ENCODE measurements at regions not wholly inside any gene's neighbourhood (a gene's known extent, or its start where the extent isn't known, plus 50 kb on each side); places are given as distances from the start of the nearest gene placed in this dataset.

DNA sequence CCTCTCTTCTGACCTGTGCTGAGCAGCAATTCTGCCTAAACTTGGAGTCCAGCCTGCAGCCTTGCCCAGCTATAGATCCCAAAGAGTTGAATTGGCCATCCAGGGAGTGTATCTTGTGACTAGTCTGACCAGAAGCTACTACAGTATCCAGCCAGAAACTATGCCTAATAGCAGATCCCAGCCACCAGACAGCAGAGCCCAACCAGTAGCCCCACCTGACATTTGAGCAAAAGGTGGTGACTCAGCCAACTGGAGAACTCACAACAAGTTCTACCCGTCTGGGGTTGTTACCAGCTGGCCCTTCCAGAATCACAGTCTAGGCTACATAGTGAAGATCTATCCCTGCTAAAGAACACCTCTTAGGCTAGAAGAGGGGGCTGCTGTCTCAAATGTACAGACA is 315.0 kb downstream of the CRPPA start:
- no peak overlapping the region for H3K9ac ChIP-seq (ENCODE audit: low read depth in 1 of 2, low read length in 2 of 2)
- H3K9me3 ChIP-seq (ENCODE audit: control insufficient read depth in 2 of 2, low read length in 2 of 2) = peaks cover 6 to 8% of the 10 kb centered on the region in 2 donors
- H3K4me3 ChIP-seq (ENCODE audit: low read length in 2 of 2) = no peak overlapping the region
- H3K27ac ChIP-seq (ENCODE audit: low read depth in 2 of 2, low read length in 2 of 2) = no peak overlapping the region
- H3K4me1 ChIP-seq (ENCODE audit: control insufficient read depth in 2 of 2, insufficient read depth in 2 of 2, low read length in 2 of 2) = no peaks in the 10 kb centered on the region
- H3K27me3 ChIP-seq (ENCODE audit: control insufficient read depth in 2 of 2, insufficient read depth in 2 of 2, low read length in 2 of 2) = no peaks in the 10 kb centered on the region
- no peaks in the 10 kb centered on the region for H3K36me3 ChIP-seq (ENCODE audit: control insufficient read depth in 2 of 2, insufficient read depth in 2 of 2, low read length in 2 of 2)

DNA sequence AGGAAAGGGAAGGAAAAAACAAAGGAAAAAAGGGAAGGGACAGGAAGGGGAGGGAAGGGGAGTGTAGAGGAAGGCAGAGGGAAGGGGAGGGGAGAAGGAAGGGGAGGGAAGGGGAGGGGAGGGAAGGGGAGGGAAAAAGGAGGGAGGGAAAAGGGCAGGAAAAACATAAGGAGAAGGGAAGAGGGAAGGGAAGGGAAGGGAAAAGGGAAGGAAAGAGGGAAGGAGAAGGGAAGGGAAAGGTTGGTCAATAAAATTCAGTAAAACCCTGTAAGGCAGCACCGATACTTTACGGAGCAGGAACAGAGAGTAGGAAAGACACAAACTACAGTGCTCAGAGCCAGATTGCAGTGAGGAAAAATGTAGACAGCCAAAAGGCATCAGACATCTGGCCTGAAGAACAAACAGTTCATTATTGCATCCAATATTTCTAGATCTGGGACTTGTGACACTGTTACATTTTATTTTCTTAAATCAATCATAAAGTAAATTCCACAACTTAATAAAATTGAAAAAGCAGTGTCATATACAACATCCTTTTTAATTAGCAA is 322.0 kb downstream of the CRPPA start:
- Histone ChIP-seq H3K4me3 (ENCODE audit: low read length in 2 of 2) (no peak overlapping the region), H3K4me1 (ENCODE audit: control insufficient read depth in 2 of 2, insufficient read depth in 2 of 2, low read length in 2 of 2) (no peaks in the 10 kb centered on the region), H3K9me3 (ENCODE audit: control insufficient read depth in 2 of 2, low read length in 2 of 2) (no peaks in the 10 kb centered on the region), H3K27ac (ENCODE audit: low read depth in 2 of 2, low read length in 2 of 2) (no peak overlapping the region), H3K36me3 (ENCODE audit: control insufficient read depth in 2 of 2, insufficient read depth in 2 of 2, low read length in 2 of 2) (no peaks in the 10 kb centered on the region), H3K27me3 (ENCODE audit: control insufficient read depth in 2 of 2, insufficient read depth in 2 of 2, low read length in 2 of 2) (no peaks in the 10 kb centered on the region), H3K9ac (ENCODE audit: low read depth in 1 of 2, low read length in 2 of 2) (no peak overlapping the region)

DNA sequence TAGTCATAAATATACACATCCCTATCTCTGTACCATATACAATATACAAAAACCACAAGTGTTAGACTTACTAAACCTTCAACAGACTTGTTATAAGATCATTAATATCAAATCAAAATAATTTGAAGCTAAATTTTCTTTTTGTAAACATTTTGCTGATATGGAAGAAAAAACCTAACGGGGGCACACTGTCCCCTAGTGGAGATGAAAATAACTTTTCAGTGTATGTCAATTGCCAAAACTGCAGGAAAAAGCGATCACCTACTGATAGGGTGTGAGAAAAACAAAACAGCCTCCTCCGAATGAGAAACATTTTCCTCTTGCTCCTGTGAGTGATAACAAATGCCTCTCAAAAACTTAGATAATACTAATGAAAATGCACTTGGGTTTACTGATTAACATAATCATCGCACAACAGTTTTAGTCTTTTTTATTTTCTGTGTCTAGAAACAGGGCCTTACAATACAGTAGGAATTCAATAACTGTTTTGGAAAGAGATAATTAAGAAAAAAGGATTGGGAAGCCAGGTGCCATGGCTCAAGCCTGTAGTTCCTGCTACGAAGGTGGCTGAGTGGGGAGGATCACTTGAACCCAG is 322.7 kb downstream of the CRPPA start:
- Histone ChIP-seq H3K4me1 (ENCODE audit: control insufficient read depth in 2 of 2, insufficient read depth in 2 of 2, low read length in 2 of 2) (no peaks in the 10 kb centered on the region), H3K4me3 (ENCODE audit: low read length in 2 of 2) (no peak overlapping the region), H3K9me3 (ENCODE audit: control insufficient read depth in 2 of 2, low read length in 2 of 2) (no peaks in the 10 kb centered on the region), H3K36me3 (ENCODE audit: control insufficient read depth in 2 of 2, insufficient read depth in 2 of 2, low read length in 2 of 2) (no peaks in the 10 kb centered on the region), H3K27me3 (ENCODE audit: control insufficient read depth in 2 of 2, insufficient read depth in 2 of 2, low read length in 2 of 2) (no peaks in the 10 kb centered on the region), H3K9ac (ENCODE audit: low read depth in 1 of 2, low read length in 2 of 2) (no peak overlapping the region), H3K27ac (ENCODE audit: low read depth in 2 of 2, low read length in 2 of 2) (no peak overlapping the region)

DNA sequence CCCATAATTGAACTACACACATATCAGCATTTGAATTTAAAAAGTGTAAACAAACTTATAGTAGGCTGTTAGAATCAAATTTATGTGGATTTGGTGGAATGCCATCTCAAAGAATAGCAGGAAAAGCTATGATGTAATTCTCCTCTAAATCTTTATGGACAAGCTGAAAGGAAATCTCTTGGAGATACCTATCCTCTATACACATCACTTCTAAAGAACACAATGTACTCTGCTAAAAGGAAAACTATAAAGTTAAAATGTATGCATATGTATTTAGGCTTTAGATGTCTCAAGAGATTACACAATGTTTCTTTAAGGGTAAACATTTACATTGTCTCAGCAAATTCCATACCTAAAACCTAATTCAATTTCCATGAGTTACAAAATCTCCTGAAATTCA is 323.3 kb downstream of the CRPPA start:
- Histone ChIP-seq H3K27ac (ENCODE audit: low read depth in 2 of 2, low read length in 2 of 2) (no peak overlapping the region), H3K4me3 (ENCODE audit: low read length in 2 of 2) (no peak overlapping the region), H3K9ac (ENCODE audit: low read depth in 1 of 2, low read length in 2 of 2) (no peak overlapping the region), H3K4me1 (ENCODE audit: control insufficient read depth in 2 of 2, insufficient read depth in 2 of 2, low read length in 2 of 2) (no peaks in the 10 kb centered on the region), H3K36me3 (ENCODE audit: control insufficient read depth in 2 of 2, insufficient read depth in 2 of 2, low read length in 2 of 2) (no peaks in the 10 kb centered on the region), H3K9me3 (ENCODE audit: control insufficient read depth in 2 of 2, low read length in 2 of 2) (no peaks in the 10 kb centered on the region), H3K27me3 (ENCODE audit: control insufficient read depth in 2 of 2, insufficient read depth in 2 of 2, low read length in 2 of 2) (no peaks in the 10 kb centered on the region)

DNA sequence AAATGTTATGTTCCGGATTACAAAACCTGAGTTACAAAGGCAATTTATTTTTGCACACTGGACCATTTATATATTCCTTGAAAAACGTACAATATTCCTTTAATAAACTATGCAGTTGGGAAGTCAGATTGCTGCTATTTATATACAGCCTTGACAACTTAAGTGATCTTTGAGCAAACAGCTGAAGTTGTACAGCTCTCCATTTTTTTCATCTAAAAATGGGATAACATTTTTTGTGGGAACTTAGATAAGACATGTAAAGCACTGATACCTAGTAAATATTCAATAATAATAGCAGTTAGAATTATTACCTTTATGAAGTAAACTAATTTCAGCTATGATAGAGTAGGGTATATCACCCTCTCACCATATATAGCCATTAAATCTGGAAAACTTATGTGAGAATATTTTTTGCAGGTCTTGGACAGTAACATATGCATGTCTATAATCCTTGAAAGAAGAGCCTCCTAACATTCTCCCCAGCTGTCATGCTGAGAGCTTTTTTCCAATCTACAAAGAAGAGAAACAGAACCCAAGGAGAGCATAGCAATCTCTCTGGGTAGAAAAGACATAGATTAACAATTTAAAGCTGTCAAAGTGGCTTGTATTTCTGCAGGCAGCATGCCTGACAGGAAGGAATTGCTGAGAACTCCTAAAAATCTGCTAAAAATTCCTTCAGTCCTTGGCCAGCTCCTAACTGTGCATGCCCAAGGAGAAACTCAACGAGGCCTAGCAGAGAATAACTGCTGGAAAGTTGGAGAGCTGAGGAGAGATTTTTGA is 326.0 kb downstream of the CRPPA start:
- no peak overlapping the region for H3K4me3 ChIP-seq (ENCODE audit: low read length in 2 of 2)
- H3K36me3 ChIP-seq (ENCODE audit: control insufficient read depth in 2 of 2, insufficient read depth in 2 of 2, low read length in 2 of 2) = no peaks in the 10 kb centered on the region
- no peak overlapping the region for H3K27ac ChIP-seq (ENCODE audit: low read depth in 2 of 2, low read length in 2 of 2)
- no peak overlapping the region for H3K9ac ChIP-seq (ENCODE audit: low read depth in 1 of 2, low read length in 2 of 2)
- H3K27me3 ChIP-seq (ENCODE audit: control insufficient read depth in 2 of 2, insufficient read depth in 2 of 2, low read length in 2 of 2) = no peaks in the 10 kb centered on the region
- no peaks in the 10 kb centered on the region for H3K9me3 ChIP-seq (ENCODE audit: control insufficient read depth in 2 of 2, low read length in 2 of 2)
- no peaks in the 10 kb centered on the region for H3K4me1 ChIP-seq (ENCODE audit: control insufficient read depth in 2 of 2, insufficient read depth in 2 of 2, low read length in 2 of 2)

DNA sequence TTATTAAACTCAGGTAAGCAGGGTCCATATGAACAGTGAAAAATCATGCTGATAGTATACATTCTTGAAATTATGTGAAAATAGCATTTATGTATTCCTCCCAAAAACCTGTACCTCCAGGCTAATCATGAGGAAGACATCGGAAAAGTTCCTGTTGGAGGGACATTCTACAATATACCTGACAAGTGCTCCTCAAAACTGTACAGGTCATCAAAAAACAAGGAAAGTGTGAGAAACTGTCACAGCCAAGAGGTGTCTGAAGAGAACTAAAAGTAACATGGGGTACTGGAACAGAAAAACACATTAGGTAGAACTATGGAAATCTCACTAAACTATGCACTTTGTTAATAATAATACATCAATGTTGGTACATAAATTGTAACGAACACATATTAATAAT is 326.7 kb downstream of the CRPPA start:
- no peaks in the 10 kb centered on the region for H3K9me3 ChIP-seq (ENCODE audit: control insufficient read depth in 2 of 2, low read length in 2 of 2)
- no peak overlapping the region for H3K27ac ChIP-seq (ENCODE audit: low read depth in 2 of 2, low read length in 2 of 2)
- no peak overlapping the region for H3K4me3 ChIP-seq (ENCODE audit: low read length in 2 of 2)
- no peak overlapping the region for H3K9ac ChIP-seq (ENCODE audit: low read depth in 1 of 2, low read length in 2 of 2)
- H3K4me1 ChIP-seq (ENCODE audit: control insufficient read depth in 2 of 2, insufficient read depth in 2 of 2, low read length in 2 of 2) = no peaks in the 10 kb centered on the region
- no peaks in the 10 kb centered on the region for H3K27me3 ChIP-seq (ENCODE audit: control insufficient read depth in 2 of 2, insufficient read depth in 2 of 2, low read length in 2 of 2)
- H3K36me3 ChIP-seq (ENCODE audit: control insufficient read depth in 2 of 2, insufficient read depth in 2 of 2, low read length in 2 of 2) = no peaks in the 10 kb centered on the region

DNA sequence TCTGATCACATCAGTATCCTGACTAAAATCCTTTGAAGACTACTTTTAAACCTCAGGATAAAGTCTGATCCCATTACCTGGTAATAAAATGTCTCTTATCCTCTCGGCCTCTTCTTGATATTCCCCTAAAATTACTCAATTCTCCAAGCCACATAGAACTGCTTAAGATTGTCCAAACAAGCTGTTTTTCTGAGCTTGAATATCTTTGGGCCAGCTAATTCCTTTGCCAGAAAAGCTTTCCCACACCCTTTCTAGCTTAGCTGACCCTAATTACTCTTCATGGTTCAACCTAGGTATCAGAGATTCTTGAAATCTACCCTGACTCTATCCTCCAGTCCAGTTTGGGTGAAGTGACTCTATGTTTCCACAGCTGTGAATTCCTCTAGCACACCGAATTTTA is 328.6 kb downstream of the CRPPA start:
- H3K9me3 ChIP-seq (ENCODE audit: control insufficient read depth in 2 of 2, low read length in 2 of 2) = no peaks in the 10 kb centered on the region
- no peaks in the 10 kb centered on the region for H3K36me3 ChIP-seq (ENCODE audit: control insufficient read depth in 2 of 2, insufficient read depth in 2 of 2, low read length in 2 of 2)
- no peaks in the 10 kb centered on the region for H3K27me3 ChIP-seq (ENCODE audit: control insufficient read depth in 2 of 2, insufficient read depth in 2 of 2, low read length in 2 of 2)
- H3K4me3 ChIP-seq (ENCODE audit: low read length in 2 of 2) = no peak overlapping the region
- no peak overlapping the region for H3K9ac ChIP-seq (ENCODE audit: low read depth in 1 of 2, low read length in 2 of 2)
- H3K4me1 ChIP-seq (ENCODE audit: control insufficient read depth in 2 of 2, insufficient read depth in 2 of 2, low read length in 2 of 2) = no peaks in the 10 kb centered on the region
- H3K27ac ChIP-seq (ENCODE audit: low read depth in 2 of 2, low read length in 2 of 2) = no peak overlapping the region

DNA sequence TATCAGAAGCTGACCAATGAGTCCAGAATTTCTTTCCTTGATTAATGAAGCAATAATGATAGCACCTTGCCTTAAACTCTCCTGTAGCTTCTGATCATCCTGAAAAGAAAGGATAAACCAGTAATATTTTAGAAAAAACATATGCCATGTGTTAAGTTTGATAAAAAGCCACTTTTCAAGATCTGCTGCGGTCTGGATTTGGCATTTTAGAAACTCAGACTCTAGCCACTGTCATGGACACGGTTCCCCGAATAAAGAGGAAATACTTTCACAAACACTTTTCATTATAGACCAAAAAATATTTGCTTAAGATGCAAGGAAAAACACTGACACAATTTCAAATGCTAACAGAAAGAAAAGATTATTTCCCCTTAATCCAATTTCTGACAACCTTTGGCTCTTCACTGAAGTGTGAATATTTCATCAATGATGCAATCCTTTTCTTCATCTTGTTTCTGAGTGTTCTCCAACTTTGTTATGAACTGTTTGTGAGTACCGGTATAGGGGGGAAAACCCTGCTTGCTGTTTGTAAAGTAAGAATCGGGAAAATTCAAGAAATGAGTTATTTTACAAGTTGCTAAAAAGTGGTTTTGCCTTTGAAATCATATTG is 329.5 kb downstream of the CRPPA start:
- H3K9ac ChIP-seq (ENCODE audit: low read depth in 1 of 2, low read length in 2 of 2) = no peak overlapping the region
- no peaks in the 10 kb centered on the region for H3K36me3 ChIP-seq (ENCODE audit: control insufficient read depth in 2 of 2, insufficient read depth in 2 of 2, low read length in 2 of 2)
- H3K4me1 ChIP-seq (ENCODE audit: control insufficient read depth in 2 of 2, insufficient read depth in 2 of 2, low read length in 2 of 2) = no peaks in the 10 kb centered on the region
- H3K27ac ChIP-seq (ENCODE audit: low read depth in 2 of 2, low read length in 2 of 2) = no peak overlapping the region
- H3K27me3 ChIP-seq (ENCODE audit: control insufficient read depth in 2 of 2, insufficient read depth in 2 of 2, low read length in 2 of 2) = no peaks in the 10 kb centered on the region
- H3K4me3 ChIP-seq (ENCODE audit: low read length in 2 of 2) = no peak overlapping the region
- no peaks in the 10 kb centered on the region for H3K9me3 ChIP-seq (ENCODE audit: control insufficient read depth in 2 of 2, low read length in 2 of 2)

DNA sequence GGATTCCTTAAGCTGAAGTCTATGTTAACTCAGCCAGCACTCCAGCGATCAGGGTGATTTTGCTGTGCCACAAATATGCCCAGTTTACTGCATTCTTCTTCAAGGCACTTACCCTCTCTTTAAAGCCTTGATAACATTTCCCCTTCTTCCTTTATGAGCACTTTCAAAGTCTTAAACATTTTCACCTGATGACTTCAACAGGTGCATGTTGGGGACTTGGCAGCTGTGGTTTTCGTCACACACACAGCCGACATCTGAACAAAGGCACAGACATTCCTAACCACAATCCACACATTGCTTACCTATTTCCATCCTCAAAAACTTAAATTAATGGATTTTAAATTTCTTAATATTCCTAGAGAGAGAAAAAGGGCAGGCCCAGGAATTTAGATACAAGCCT is 331.5 kb downstream of the CRPPA start:
- H3K9me3 ChIP-seq (ENCODE audit: control insufficient read depth in 2 of 2, low read length in 2 of 2) = no peaks in the 10 kb centered on the region
- H3K4me1 ChIP-seq (ENCODE audit: control insufficient read depth in 2 of 2, insufficient read depth in 2 of 2, low read length in 2 of 2) = no peaks in the 10 kb centered on the region
- no peaks in the 10 kb centered on the region for H3K27me3 ChIP-seq (ENCODE audit: control insufficient read depth in 2 of 2, insufficient read depth in 2 of 2, low read length in 2 of 2)
- H3K36me3 ChIP-seq (ENCODE audit: control insufficient read depth in 2 of 2, insufficient read depth in 2 of 2, low read length in 2 of 2) = no peaks in the 10 kb centered on the region
- no peak overlapping the region for H3K4me3 ChIP-seq (ENCODE audit: low read length in 2 of 2)
- H3K9ac ChIP-seq (ENCODE audit: low read depth in 1 of 2, low read length in 2 of 2) = no peak overlapping the region
- H3K27ac ChIP-seq (ENCODE audit: low read depth in 2 of 2, low read length in 2 of 2) = no peak overlapping the region

DNA sequence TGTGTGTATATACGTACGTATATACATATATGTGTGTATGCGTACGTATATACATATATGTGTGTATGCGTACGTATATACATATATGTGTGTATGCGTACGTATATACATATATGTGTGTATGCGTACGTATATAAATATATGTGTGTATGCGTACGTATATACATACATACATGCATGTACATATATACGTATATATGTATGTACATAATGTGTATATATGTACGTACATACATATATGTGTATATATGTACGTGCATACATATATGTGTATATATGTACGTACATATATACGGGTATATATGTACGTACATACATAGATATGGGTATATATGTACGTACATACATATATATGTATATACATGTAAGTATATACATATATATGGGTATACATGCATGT is 332.1 kb downstream of the CRPPA start:
- Histone ChIP-seq H3K27me3 (ENCODE audit: control insufficient read depth in 2 of 2, insufficient read depth in 2 of 2, low read length in 2 of 2) (no peaks in the 10 kb centered on the region), H3K9me3 (ENCODE audit: control insufficient read depth in 2 of 2, low read length in 2 of 2) (no peaks in the 10 kb centered on the region), H3K27ac (ENCODE audit: low read depth in 2 of 2, low read length in 2 of 2) (no peak overlapping the region), H3K4me3 (ENCODE audit: low read length in 2 of 2) (no peak overlapping the region), H3K9ac (ENCODE audit: low read depth in 1 of 2, low read length in 2 of 2) (no peak overlapping the region), H3K4me1 (ENCODE audit: control insufficient read depth in 2 of 2, insufficient read depth in 2 of 2, low read length in 2 of 2) (no peaks in the 10 kb centered on the region), H3K36me3 (ENCODE audit: control insufficient read depth in 2 of 2, insufficient read depth in 2 of 2, low read length in 2 of 2) (no peaks in the 10 kb centered on the region)
